HG03565 (cell line): ENCODE measurements at regions not wholly inside any gene's neighbourhood (a gene's known extent, or its start where the extent isn't known, plus 50 kb on each side); places are given as distances from the start of the nearest gene placed in this dataset.
"Not testable (repeated sequence)": the region's sequence is repeated elsewhere in the genome, so short reads cannot be mapped to it uniquely, and the experiment has no call there.

Source experiments
- ATAC-seq: cut with Tn5 transposase; IDR thresholded peaks from one replicate; pipeline ENCODE4 v1.9.1; 2021; ENCODE audit warnings: mild to moderate bottlenecking, moderate library complexity; ENCODE audit not compliant: unreplicated experiment

DNA sequence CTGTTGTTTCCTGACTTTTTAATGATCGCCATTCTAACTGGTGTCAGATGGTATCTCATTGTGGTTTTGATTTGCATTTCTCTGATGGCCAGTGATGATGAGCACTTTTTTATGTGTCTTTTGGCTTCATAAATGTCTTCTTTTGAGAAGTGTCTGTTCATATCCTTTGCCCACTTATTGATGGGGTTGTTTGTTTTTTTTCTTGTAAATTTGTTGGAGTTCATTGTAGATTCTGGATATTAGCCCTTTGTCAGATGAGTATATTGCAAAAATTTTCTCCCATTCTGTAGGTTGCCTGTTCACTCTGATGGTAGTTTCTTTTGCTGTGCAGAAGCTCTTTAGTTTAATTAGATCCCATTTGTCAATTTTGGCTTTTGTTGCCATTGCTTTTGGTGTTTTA lies 1378.7 kb downstream of the FSCB start:
- ATAC-seq: not testable (repeated sequence)

GRCh38 chr14:43127874-43128273 lies 1379.2 kb downstream of the FSCB start:
- not testable (repeated sequence) for ATAC-seq

DNA sequence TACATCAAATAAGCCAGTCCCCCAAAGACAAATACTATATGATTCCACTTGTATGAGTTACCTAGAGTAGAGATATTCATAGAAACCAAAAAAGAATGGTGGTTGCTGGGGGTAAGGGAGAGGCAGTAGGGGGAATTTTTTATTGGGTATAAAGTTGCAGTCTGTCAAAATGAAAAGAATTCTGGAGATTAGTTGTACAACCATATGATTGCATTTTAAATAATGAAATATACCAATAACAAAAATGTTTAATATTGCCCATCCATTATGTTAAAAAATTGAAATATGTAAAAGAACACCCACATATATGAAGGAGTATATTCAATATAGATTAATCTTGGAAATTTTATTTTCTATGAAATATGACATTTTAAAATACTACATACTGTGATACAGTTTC lies 1383.5 kb downstream of the FSCB start:
- no peak for ATAC-seq

- no peak for ATAC-seq
These were observed 1387.4 kb downstream of the FSCB start for GRCh38 chr14:43119672-43120071.

- no peak for ATAC-seq
These were observed 1390.7 kb downstream of the FSCB start for GRCh38 chr14:43116341-43116740.

GRCh38 chr14:43105305-43105704 lies 1401.8 kb downstream of the FSCB start:
- no peak for ATAC-seq

- ATAC-seq: no peak
These were observed 1416.7 kb downstream of the FSCB start for GRCh38 chr14:43090380-43090779.

GRCh38 chr14:43087666-43088065 lies 1419.4 kb downstream of the FSCB start:
- ATAC-seq: no peak

DNA sequence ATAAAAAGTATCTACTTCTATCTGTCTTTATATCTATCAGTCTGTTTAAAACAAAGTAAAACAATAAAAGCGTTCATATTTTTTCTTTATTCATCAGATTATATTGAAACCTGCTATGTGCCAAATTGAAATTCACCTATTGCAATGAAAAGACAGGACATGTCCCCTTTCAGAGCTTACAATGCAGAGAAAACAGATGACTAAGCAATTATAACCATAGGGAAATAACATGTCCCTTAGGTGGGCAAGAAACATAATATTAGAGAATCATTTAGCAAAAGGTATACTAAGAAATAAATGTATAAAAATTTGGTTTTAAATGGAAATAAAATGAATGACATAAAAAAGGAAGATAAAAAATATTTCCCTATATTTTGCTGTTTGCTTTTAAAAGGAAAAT lies 1421.3 kb downstream of the FSCB start:
- no peak for ATAC-seq

GRCh38 chr14:43067372-43067771 lies 1439.7 kb downstream of the FSCB start:
- ATAC-seq: not testable (repeated sequence)

GRCh38 chr14:43056106-43056505 lies 1449.4 kb downstream of the LRFN5 start:
- ATAC-seq: no peak

DNA sequence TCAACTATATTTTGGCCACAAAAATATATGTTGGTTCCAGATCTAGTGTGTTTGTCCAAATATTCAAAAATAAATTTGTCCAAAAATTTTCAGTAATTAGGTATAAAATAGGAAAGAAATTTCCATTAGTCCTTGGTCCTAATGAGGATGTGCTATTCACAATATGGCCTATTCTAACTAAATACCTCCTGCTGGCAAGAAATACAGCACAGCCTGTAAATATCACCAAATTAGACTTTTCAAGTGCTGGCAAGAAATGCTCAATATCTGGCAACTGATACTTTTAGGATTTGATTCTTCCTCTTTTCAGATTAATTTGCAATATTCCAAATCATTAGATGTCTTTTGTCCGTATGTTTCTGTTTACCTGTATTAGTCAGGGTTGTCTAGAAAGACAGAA lies 1446.2 kb downstream of the LRFN5 start:
- no peak for ATAC-seq

- no peak for ATAC-seq
These were observed 1437.2 kb downstream of the LRFN5 start for GRCh38 chr14:43043850-43044249.

DNA sequence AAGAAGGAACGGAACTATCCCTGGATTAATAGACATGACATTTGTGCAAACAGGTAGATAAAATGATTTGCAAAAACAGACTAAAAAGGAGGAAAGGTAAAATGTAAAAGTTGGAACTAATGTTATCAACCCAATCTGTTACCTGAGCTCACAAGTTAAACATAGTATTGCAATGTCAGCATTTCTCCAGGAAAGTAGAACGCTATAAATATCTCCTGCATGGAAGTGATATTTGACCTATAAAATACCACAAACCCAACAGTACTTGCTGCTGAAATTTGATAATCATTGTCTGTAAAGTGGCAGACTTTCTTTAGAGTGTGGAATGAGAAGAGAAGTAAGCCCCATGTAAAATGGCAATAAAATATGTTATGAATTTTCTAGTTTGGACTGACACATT lies 1435.7 kb downstream of the LRFN5 start:
- ATAC-seq: no peak

DNA sequence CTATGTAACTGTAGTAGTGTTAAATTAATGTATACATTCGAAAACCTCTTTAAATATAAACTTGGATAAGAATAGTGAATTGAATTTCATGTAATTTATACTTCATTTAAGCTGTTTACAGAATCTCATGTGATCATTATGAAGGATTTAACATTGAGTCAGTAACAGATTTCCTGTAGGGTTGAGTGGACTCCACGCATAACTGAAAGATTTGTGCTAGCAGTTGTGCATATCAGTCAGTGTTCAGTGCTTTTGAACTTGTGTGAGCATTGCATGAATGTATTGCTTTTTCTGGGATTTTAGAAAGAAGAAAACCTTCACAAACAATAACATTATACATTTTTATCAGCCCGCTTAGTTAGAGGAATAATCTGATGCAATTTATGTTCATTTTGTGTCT lies 1435.3 kb downstream of the LRFN5 start:
- ATAC-seq: no peak

GRCh38 chr14:43041207-43041606 lies 1434.5 kb downstream of the LRFN5 start:
- ATAC-seq: no peak

GRCh38 chr14:43039881-43040280 lies 1433.2 kb downstream of the LRFN5 start:
- ATAC-seq: no peak

- no peak for ATAC-seq
These were observed 1424.9 kb downstream of the LRFN5 start for GRCh38 chr14:43031598-43031997.

DNA sequence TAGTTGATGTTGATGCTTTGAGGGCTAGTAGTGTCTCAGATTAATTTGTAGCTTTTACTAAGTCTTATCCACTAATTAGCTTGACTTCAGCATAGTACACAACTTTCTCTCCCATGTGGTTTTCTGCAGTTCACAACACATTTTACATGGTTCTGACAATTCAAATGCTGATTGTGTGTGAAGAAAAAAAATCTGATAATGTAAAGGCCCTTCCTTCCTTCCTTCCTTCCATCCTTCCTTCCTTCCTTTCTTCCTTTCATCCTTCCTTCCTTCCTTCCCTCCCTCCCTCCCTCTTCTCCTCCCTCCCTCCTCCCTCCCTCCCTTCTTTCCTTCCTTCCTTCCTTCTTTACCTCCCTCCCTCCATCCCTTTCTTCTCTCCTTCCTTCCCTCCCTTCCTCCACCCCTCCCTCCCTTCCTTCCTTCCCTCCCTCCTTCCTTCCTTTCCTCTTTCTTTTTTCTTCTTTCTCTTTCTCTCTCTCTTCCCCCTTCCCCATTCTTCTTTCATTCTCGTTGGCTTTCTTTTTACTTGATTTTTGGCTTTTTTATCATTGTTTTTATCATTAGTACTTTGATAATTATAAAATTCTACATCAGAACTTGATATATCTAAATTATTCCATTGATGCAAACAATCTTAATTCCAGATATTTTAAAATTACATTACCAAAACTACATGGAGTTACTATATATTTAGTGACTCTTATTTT lies 1415.6 kb downstream of the LRFN5 start:
- ATAC-seq: no peak

DNA sequence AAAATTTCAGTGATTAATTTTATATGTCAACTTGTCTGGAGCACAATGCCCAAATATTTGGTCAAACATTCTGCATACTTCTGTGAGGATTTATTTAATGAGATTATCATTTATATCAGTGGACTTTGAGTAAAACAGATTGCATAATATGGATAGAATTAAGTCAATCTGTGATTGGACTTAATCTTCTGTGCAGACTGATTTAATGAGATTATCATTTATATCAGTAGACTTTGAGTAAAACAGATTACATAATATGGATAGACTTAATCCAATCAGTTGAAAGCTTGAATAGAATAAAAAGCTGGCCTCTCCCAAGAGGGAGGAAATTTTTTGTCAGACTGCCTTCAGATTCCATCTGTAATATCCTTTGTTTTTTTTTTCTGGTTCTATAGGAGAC lies 1413.2 kb downstream of the LRFN5 start:
- no peak for ATAC-seq

DNA sequence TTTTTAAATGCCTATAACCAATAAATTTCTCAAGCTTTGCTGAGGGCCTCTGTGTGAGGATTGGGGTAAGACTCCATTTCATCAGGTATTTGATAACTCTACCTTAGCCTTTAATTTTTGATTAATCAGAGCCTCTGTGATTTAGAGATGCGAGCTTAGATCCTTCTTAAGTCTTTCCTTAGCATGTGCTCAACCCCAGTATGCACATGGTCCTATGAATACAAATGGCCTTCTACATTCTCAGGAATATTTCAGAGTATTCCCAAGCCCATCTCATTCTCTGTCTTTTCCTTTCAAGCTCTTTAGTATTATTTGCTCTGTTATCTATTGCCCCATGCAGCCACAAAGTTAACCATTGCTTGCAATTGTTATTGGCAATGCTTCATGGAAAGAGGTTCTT lies 1407.7 kb downstream of the LRFN5 start:
- ATAC-seq: no peak

DNA sequence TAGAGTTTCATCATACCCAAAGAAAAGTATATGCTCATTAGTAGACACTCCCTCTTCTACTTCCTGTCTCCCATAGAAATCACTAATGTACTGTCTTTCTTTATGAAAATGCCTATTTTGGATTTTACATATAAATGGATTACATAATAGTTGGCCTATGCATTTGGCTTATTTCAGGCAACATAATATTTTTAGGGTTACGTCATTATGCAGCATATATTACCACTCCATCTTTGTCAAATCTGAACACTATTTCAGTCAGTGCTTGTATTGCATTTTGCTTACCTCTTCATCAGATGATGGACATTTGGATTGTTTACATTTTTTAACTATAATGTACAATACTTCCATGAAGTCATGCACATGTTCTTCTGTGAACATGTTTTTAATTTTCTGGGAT lies 1406.1 kb downstream of the LRFN5 start:
- ATAC-seq: no peak

- ATAC-seq: no peak
These were observed 1399.1 kb downstream of the LRFN5 start for GRCh38 chr14:43005807-43006206.
